CD14-positive monocyte (primary cell): ENCODE measurements at regions not wholly inside any gene's neighbourhood (a gene's known extent, or its start where the extent isn't known, plus 50 kb on each side); places are given as distances from the start of the nearest gene placed in this dataset.
"Not testable (repeated sequence)": the region's sequence is repeated elsewhere in the genome, so short reads cannot be mapped to it uniquely, and the experiment has no call there.

Source experiments
- DNase-seq, 3 donors: peaks; one replicate each; pipeline ENCODE4 v3.0.0-alpha.2; 2011 to 2022
- H2AFZ ChIP-seq: 2 replicates; pipeline ENCODE4 v1.6.0; 2012; ENCODE audit warnings: mild to moderate bottlenecking, low read depth, low read length, inconsistent platforms; ENCODE audit not compliant: insufficient read depth, poor library complexity, severe bottlenecking
- H3K27ac ChIP-seq, 2 donors: 1 replicate in 1 of 2; 2 replicates in 1 of 2; pipeline ENCODE4 v1.5.1; 2012 to 2013; ENCODE audit warnings: low read length in 2 of 2, control low read depth in 1 of 2, inconsistent platforms in 1 of 2, low read depth in 1 of 2, mild to moderate bottlenecking in 1 of 2
- H3K27me3 ChIP-seq, 2 donors: one replicate each; pipeline versions ENCODE4 v1.6.0 to v1.6.1; 2011 to 2013; ENCODE audit warnings: low read length in 2 of 2; ENCODE audit not compliant: control insufficient read depth in 2 of 2, insufficient read depth in 2 of 2
- H3K36me3 ChIP-seq, 2 donors: replicated peaks in 1 of 2; 1 replicate in 1 of 2; 2 replicates in 1 of 2; pipeline versions ENCODE4 v1.5.1 to v1.6.1; 2012 to 2013; ENCODE audit warnings: low read length in 2 of 2, control low read depth in 1 of 2, inconsistent platforms in 1 of 2, mild to moderate bottlenecking in 1 of 2; ENCODE audit not compliant: insufficient read depth in 2 of 2, control insufficient read depth in 1 of 2
- H3K4me1 ChIP-seq, 2 donors: 1 replicate in 1 of 2; 2 replicates in 1 of 2; pipeline versions ENCODE4 v1.5.1 to v1.6.1; 2012 to 2013; ENCODE audit warnings: low read length in 2 of 2, control low read depth in 1 of 2, inconsistent platforms in 1 of 2, mild to moderate bottlenecking in 1 of 2, moderate library complexity in 1 of 2; ENCODE audit not compliant: insufficient read depth in 2 of 2, control insufficient read depth in 1 of 2
- H3K4me2 ChIP-seq: replicated peaks from 2 replicates; pipeline ENCODE3; 2012; ENCODE audit warnings: low read length, moderate library complexity, mild to moderate bottlenecking; ENCODE audit not compliant: poor library complexity, severe bottlenecking; ENCODE audit errors: extremely low read depth
- H3K4me3 ChIP-seq, 3 experiments: fragments of 200-600 bp in 1 of 3; sonication (generic) in 1 of 3; replicated peaks in 1 of 3; 1 replicate in 2 of 3; 2 replicates in 1 of 3; pipeline ENCODE4 v1.5.1; 2011 to 2013; ENCODE audit warnings: low read length in 3 of 3, mild to moderate bottlenecking in 3 of 3, control low read depth in 2 of 3, low read depth in 2 of 3, inconsistent platforms in 1 of 3, moderate library complexity in 1 of 3
- H3K79me2 ChIP-seq: 2 replicates; pipeline ENCODE4 v1.6.0; 2012; ENCODE audit warnings: mild to moderate bottlenecking, control low read depth, inconsistent platforms, low read length, moderate library complexity; ENCODE audit not compliant: insufficient read depth
- H3K9ac ChIP-seq: 2 replicates; pipeline ENCODE4 v1.6.0; 2017; ENCODE audit warnings: low read length, mild to moderate bottlenecking; ENCODE audit not compliant: insufficient read depth, poor library complexity, severe bottlenecking
- H3K9me3 ChIP-seq, 2 donors: replicated peaks in 1 of 2; 1 replicate in 1 of 2; 2 replicates in 1 of 2; pipeline versions ENCODE4 v1.5.1 to v1.6.1; 2012 to 2013; ENCODE audit warnings: low read length in 2 of 2, control low read depth in 1 of 2; ENCODE audit not compliant: control insufficient read depth in 1 of 2, insufficient read depth in 1 of 2
- H4K20me1 ChIP-seq: 2 replicates; pipeline ENCODE4 v1.6.0; 2012; ENCODE audit warnings: mild to moderate bottlenecking, low read length, control low read depth, moderate library complexity; ENCODE audit not compliant: insufficient read depth
- H3K27ac Mint-ChIP-seq, 7 donors: one replicate each; pipeline ENCODE4 v1.8.0; 2020; ENCODE audit warnings: mild to moderate bottlenecking in 7 of 7, mixed read lengths in 7 of 7, moderate library complexity in 6 of 7, inconsistent platforms in 2 of 7
- H3K27me3 Mint-ChIP-seq, 3 donors: one replicate each; pipeline ENCODE4 v1.8.0; 2021 to 2022; ENCODE audit warnings: low read depth in 3 of 3, mild to moderate bottlenecking in 3 of 3, mixed read lengths in 3 of 3, moderate library complexity in 3 of 3, inconsistent platforms in 1 of 3
- H3K36me3 Mint-ChIP-seq, 2 donors: one replicate each; pipeline ENCODE4 v1.8.0; 2020; ENCODE audit warnings: mixed read lengths in 2 of 2, inconsistent platforms in 1 of 2, mild to moderate bottlenecking in 1 of 2
- H3K4me1 Mint-ChIP-seq: one replicate; pipeline ENCODE4 v1.8.0; 2020; ENCODE audit warnings: mild to moderate bottlenecking, mixed read lengths
- H3K4me3 Mint-ChIP-seq, 2 donors: one replicate each; pipeline ENCODE4 v1.8.0; 2020; ENCODE audit warnings: mild to moderate bottlenecking in 2 of 2, mixed read lengths in 2 of 2, moderate library complexity in 1 of 2
- H3K9me3 Mint-ChIP-seq, 7 donors: one replicate each; pipeline ENCODE4 v1.8.0; 2020 to 2022; ENCODE audit warnings: mixed read lengths in 7 of 7, mild to moderate bottlenecking in 6 of 7, moderate library complexity in 6 of 7, inconsistent platforms in 2 of 7
- CTCF ChIP-seq: fragments of 200-600 bp; IDR thresholded peaks from one replicate; pipeline ENCODE4 v1.8.0; 2022; ENCODE audit warnings: antibody characterized with exemption, mild to moderate bottlenecking
- WGBS: methylation state at CpG from one replicate; pipeline ENCODE4 v1.1.5; 2013; ENCODE audit warnings: missing lambda C conversion rate; ENCODE audit not compliant: insufficient coverage; 5-methylcytosine and 5-hydroxymethylcytosine counted together
- intact Hi-C, 2 donors: fragments of 100-400 bp; cut with micrococcal nuclease; formaldehyde crosslinking; loops; one replicate each; pipeline versions ENCODE4 v1.15.0 to v1.15.1; 2023

DNA sequence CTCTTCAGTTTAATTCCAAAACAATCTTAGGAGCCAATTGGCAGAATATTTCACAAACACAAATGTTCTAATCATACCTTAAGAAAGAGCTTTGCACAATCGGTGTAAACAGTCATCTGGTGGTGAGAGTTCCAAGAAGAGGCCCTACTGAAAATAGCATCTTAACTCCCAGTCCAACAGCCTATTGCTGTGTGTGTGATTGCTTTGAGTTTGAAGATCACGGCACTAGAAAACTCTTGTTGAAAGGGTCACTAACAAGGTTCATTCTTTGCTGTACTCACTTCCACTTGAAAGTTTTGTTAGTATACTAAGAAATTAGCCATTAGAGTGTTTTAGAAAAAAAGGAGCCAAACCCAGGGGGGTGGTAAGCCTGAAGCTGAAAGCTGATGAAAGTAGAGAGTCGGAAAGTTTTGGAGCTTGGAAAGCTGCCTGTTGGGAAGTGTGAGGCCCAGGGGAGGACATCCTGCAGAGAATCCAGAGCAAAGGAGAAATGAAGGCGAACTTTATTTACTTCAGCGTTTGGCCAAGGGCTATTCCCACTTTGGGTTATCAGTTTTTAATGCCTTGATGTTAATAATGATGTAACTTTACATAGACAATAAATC is 180.3 kb upstream of the GHR start:
- Mint-ChIP-seq H3K27me3 (peaks cover 0 to 2% (median 0%) of the 10 kb centered on the region in 3 donors), H3K4me1 (no peaks in the 10 kb centered on the region), H3K36me3 (no peaks in the 10 kb centered on the region), H3K27ac (no peak overlapping the region), H3K9me3 (peaks cover 0 to 2% (median 0%) of the 10 kb centered on the region in 7 donors), H3K4me3 (no peak overlapping the region)
- 64% methylated on average over 1 of the region's 5 CpGs for WGBS
- no peaks in the 10 kb centered on the region for H3K9me3 ChIP-seq
- H3K4me3 ChIP-seq = no peak overlapping the region
- H3K27me3 ChIP-seq = no peaks in the 10 kb centered on the region
- H3K79me2 ChIP-seq = no peaks in the 10 kb centered on the region
- no peak overlapping the region for H3K27ac ChIP-seq
- H3K36me3 ChIP-seq = no peaks in the 10 kb centered on the region
- no peak for TF ChIP-seq CTCF
- no peak overlapping the region for H2AFZ ChIP-seq
- no peak overlapping the region for H3K9ac ChIP-seq
- no peaks in the 10 kb centered on the region for H4K20me1 ChIP-seq
- DNase-seq = no peak
- intact Hi-C loops = no loop called here
- H3K4me1 ChIP-seq = no peaks in the 10 kb centered on the region
- no peak overlapping the region for H3K4me2 ChIP-seq

DNA sequence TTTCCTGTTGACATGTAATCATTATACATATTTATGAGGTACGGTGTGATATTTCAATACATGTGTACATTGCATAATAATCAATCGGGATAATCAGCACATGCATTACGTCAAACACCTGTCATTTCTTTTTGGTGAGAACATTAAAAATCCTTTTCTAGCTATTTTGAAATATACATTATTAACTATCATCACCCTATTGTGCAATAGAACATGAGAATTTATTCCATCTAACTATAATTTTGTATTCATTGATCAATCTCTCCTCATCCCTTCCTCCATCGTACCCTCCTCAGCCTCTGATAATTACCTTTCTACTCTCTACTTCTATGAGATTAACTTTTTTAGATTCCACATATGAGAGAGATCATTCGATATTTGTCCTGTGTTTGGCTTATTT is 170.9 kb upstream of the GHR start:
- Histone ChIP-seq H3K4me2 (no peak overlapping the region), H3K79me2 (no peaks in the 10 kb centered on the region), H3K36me3 (no peaks in the 10 kb centered on the region), H2AFZ (no peak overlapping the region), H4K20me1 (no peaks in the 10 kb centered on the region), H3K27me3 (no peaks in the 10 kb centered on the region), H3K9me3 (no peaks in the 10 kb centered on the region), H3K4me3 (no peak overlapping the region), H3K9ac (no peak overlapping the region), H3K4me1 (no peaks in the 10 kb centered on the region), H3K27ac (no peak overlapping the region)
- H3K4me1 Mint-ChIP-seq = no peaks in the 10 kb centered on the region
- DNase-seq = no peak
- no peaks in the 10 kb centered on the region for H3K27me3 Mint-ChIP-seq
- WGBS = no CpG with 5 or more reads among the region's 5 CpGs
- H3K27ac Mint-ChIP-seq = no peak overlapping the region
- H3K9me3 Mint-ChIP-seq = peaks cover 0 to 8% (median 2%) of the 10 kb centered on the region in 7 donors
- H3K4me3 Mint-ChIP-seq = no peak overlapping the region
- intact Hi-C loops = no loop called here
- TF ChIP-seq CTCF = no peak
- H3K36me3 Mint-ChIP-seq = no peaks in the 10 kb centered on the region

- H3K27ac ChIP-seq, H3K9ac ChIP-seq, H3K79me2 ChIP-seq, H3K4me3 Mint-ChIP-seq, H3K4me3 ChIP-seq, H3K36me3 Mint-ChIP-seq, H3K4me2 ChIP-seq, intact Hi-C loops, H3K9me3 ChIP-seq, H3K27me3 Mint-ChIP-seq, H4K20me1 ChIP-seq, H3K27ac Mint-ChIP-seq, H3K4me1 Mint-ChIP-seq, H2AFZ ChIP-seq, DNase-seq, H3K27me3 ChIP-seq, H3K36me3 ChIP-seq, H3K4me1 ChIP-seq: not testable (repeated sequence)
- WGBS = 93% methylated on average over 9 of the region's 12 CpGs
- peaks cover 4 to 16% (median 9%) of the 10 kb centered on the region in 7 donors for H3K9me3 Mint-ChIP-seq
These were observed 163.3 kb upstream of the GHR start for GRCh38 chr5:42259914-42260313.
